Stimulated activated naive CD8-positive, alpha-beta T cell treated with anti-CD3 and anti-CD28 coated beads, Interleukin-15, amount 100 ng/mL, for 72 hours (primary cell): ENCODE measurements at regions not wholly inside any gene's neighbourhood (a gene's known extent, or its start where the extent isn't known, plus 50 kb on each side); places are given as distances from the start of the nearest gene placed in this dataset.
"Not testable (repeated sequence)": the region's sequence is repeated elsewhere in the genome, so short reads cannot be mapped to it uniquely, and the experiment has no call there.

Experiments
- ATAC-seq: fragments of 150-1000 bp; cut with Tn5 transposase; 2 replicates; pipeline ENCODE4 v1.10.0; 2021; ENCODE audit warnings: mild to moderate bottlenecking, moderate library complexity
- DNase-seq, 2 donors: peaks; one replicate each; pipeline ENCODE4 v3.0.0; 2021 to 2022
- H3K27ac Mint-ChIP-seq, 2 donors: one replicate each; pipeline ENCODE4 v1.8.0; 2022; ENCODE audit warnings: mild to moderate bottlenecking in 2 of 2, mixed read lengths in 2 of 2, moderate library complexity in 2 of 2
- H3K27me3 Mint-ChIP-seq: one replicate; pipeline ENCODE4 v1.8.0; 2022; ENCODE audit warnings: mixed read lengths
- H3K4me1 Mint-ChIP-seq: one replicate; pipeline ENCODE4 v1.8.0; 2022; ENCODE audit warnings: mild to moderate bottlenecking, mixed read lengths
- H3K4me3 Mint-ChIP-seq, 2 donors: one replicate each; pipeline ENCODE4 v1.8.0; 2022; ENCODE audit warnings: mild to moderate bottlenecking in 2 of 2, mixed read lengths in 2 of 2, moderate library complexity in 1 of 2
- H3K9me3 Mint-ChIP-seq, 2 donors: one replicate each; pipeline ENCODE4 v1.8.0; 2022; ENCODE audit warnings: mixed read lengths in 2 of 2

- H3K4me1 Mint-ChIP-seq, H3K27ac Mint-ChIP-seq, ATAC-seq, DNase-seq, H3K27me3 Mint-ChIP-seq, H3K9me3 Mint-ChIP-seq, H3K4me3 Mint-ChIP-seq: not testable (repeated sequence)
These were observed 83.2 kb downstream of the KCNJ18 start for GRCh38 chr17:21775566-21775965.

- DNase-seq, H3K9me3 Mint-ChIP-seq, ATAC-seq, H3K4me1 Mint-ChIP-seq, H3K4me3 Mint-ChIP-seq, H3K27me3 Mint-ChIP-seq, H3K27ac Mint-ChIP-seq: not testable (repeated sequence)
These were observed 84.6 kb downstream of the KCNJ18 start for GRCh38 chr17:21776921-21777320.

- H3K9me3 Mint-ChIP-seq, ATAC-seq, DNase-seq, H3K27ac Mint-ChIP-seq, H3K27me3 Mint-ChIP-seq, H3K4me3 Mint-ChIP-seq, H3K4me1 Mint-ChIP-seq: not testable (repeated sequence)
These were observed 86.5 kb downstream of the KCNJ18 start for GRCh38 chr17:21778866-21779265.

GRCh38 chr17:21780293-21780888 is 88.1 kb downstream of the KCNJ18 start:
- not testable (repeated sequence) for H3K4me1 Mint-ChIP-seq, ATAC-seq, DNase-seq, H3K27ac Mint-ChIP-seq, H3K4me3 Mint-ChIP-seq, H3K9me3 Mint-ChIP-seq, H3K27me3 Mint-ChIP-seq

- H3K4me1 Mint-ChIP-seq, DNase-seq, H3K27ac Mint-ChIP-seq, H3K9me3 Mint-ChIP-seq, H3K4me3 Mint-ChIP-seq, ATAC-seq, H3K27me3 Mint-ChIP-seq: not testable (repeated sequence)
These were observed 88.8 kb downstream of the KCNJ18 start for GRCh38 chr17:21780919-21781665.

GRCh38 chr17:21781666-21782024 is 89.3 kb downstream of the KCNJ18 start:
- DNase-seq, H3K4me1 Mint-ChIP-seq, H3K4me3 Mint-ChIP-seq, ATAC-seq, H3K27me3 Mint-ChIP-seq, H3K9me3 Mint-ChIP-seq: not testable (repeated sequence)
- H3K27ac Mint-ChIP-seq: peak overlapping the region in 1 of 2 donors; percentile 46

- H3K4me1 Mint-ChIP-seq, H3K27ac Mint-ChIP-seq, DNase-seq, H3K4me3 Mint-ChIP-seq, H3K9me3 Mint-ChIP-seq, H3K27me3 Mint-ChIP-seq, ATAC-seq: not testable (repeated sequence)
These were observed 89.8 kb downstream of the KCNJ18 start for GRCh38 chr17:21782107-21782506.

GRCh38 chr17:21782604-21783003 is 90.3 kb downstream of the KCNJ18 start:
- ATAC-seq, H3K27me3 Mint-ChIP-seq, H3K9me3 Mint-ChIP-seq, H3K4me3 Mint-ChIP-seq, H3K27ac Mint-ChIP-seq, H3K4me1 Mint-ChIP-seq, DNase-seq: not testable (repeated sequence)

- peaks cover 4 to 14% of the 10 kb centered on the region in 2 donors for H3K9me3 Mint-ChIP-seq
- H3K27me3 Mint-ChIP-seq, H3K4me1 Mint-ChIP-seq, H3K4me3 Mint-ChIP-seq, H3K27ac Mint-ChIP-seq, DNase-seq, ATAC-seq: not testable (repeated sequence)
These were observed 90.7 kb downstream of the KCNJ18 start for GRCh38 chr17:21783017-21783416.

- H3K9me3 Mint-ChIP-seq: peaks cover 6 to 14% of the 10 kb centered on the region in 2 donors
- not testable (repeated sequence) for ATAC-seq, H3K27me3 Mint-ChIP-seq, DNase-seq, H3K27ac Mint-ChIP-seq, H3K4me1 Mint-ChIP-seq, H3K4me3 Mint-ChIP-seq
These were observed 121.9 kb downstream of the KCNJ18 start for GRCh38 chr17:21814272-21814671.

- H3K27me3 Mint-ChIP-seq: no peaks in the 10 kb centered on the region
- no peak overlapping the region for H3K27ac Mint-ChIP-seq
- H3K9me3 Mint-ChIP-seq: peaks cover 6 to 14% of the 10 kb centered on the region in 2 donors
- ATAC-seq: no peak
- DNase-seq: no peak
- H3K4me1 Mint-ChIP-seq: no peaks in the 10 kb centered on the region
- H3K4me3 Mint-ChIP-seq: no peak overlapping the region
These were observed 122.5 kb downstream of the KCNJ18 start for GRCh38 chr17:21814776-21815175.

- no peaks in the 10 kb centered on the region for H3K27me3 Mint-ChIP-seq
- DNase-seq: no peak
- H3K27ac Mint-ChIP-seq: no peak overlapping the region
- no peaks in the 10 kb centered on the region for H3K4me1 Mint-ChIP-seq
- no peak overlapping the region for H3K4me3 Mint-ChIP-seq
- H3K9me3 Mint-ChIP-seq: peaks cover 6 to 14% of the 10 kb centered on the region in 2 donors
- ATAC-seq: no peak
These were observed 123.2 kb downstream of the KCNJ18 start for GRCh38 chr17:21815352-21816063.

GRCh38 chr17:21816592-21817567 is 124.6 kb downstream of the KCNJ18 start:
- DNase-seq (no peak), ATAC-seq (no peak)
- no peaks in the 10 kb centered on the region for H3K4me1 Mint-ChIP-seq
- peaks cover 6 to 14% of the 10 kb centered on the region in 2 donors for H3K9me3 Mint-ChIP-seq
- H3K27me3 Mint-ChIP-seq: no peaks in the 10 kb centered on the region
- H3K27ac Mint-ChIP-seq: no peak overlapping the region
- H3K4me3 Mint-ChIP-seq: no peak overlapping the region

- Mint-ChIP-seq H3K4me3 (no peak overlapping the region), H3K9me3 (peaks cover 6 to 14% of the 10 kb centered on the region in 2 donors), H3K4me1 (no peaks in the 10 kb centered on the region), H3K27ac (no peak overlapping the region), H3K27me3 (no peaks in the 10 kb centered on the region)
- ATAC-seq (no peak), DNase-seq (no peak)
These were observed 125.6 kb downstream of the KCNJ18 start for GRCh38 chr17:21817791-21818364.

GRCh38 chr17:21823090-21823489 is 130.8 kb downstream of the KCNJ18 start:
- DNase-seq (no peak), ATAC-seq (no peak)
- Mint-ChIP-seq H3K27ac (no peak overlapping the region), H3K27me3 (no peaks in the 10 kb centered on the region), H3K4me1 (no peaks in the 10 kb centered on the region), H3K4me3 (no peak overlapping the region), H3K9me3 (no peaks in the 10 kb centered on the region)
